SK-N-SH (cell line): ENCODE measurements at regions not wholly inside any gene's neighbourhood (a gene's known extent, or its start where the extent isn't known, plus 50 kb on each side); places are given as distances from the start of the nearest gene placed in this dataset.
"Not testable (repeated sequence)": the region's sequence is repeated elsewhere in the genome, so short reads cannot be mapped to it uniquely, and the experiment has no call there.

ENCODE experiments used
- CTCF ChIA-PET: fragments of 300-600, 350-600 bp; formaldehyde crosslinking; extraction: SDS; loops from one replicate; lab custom pipeline; 2021; lab: Yijun Ruan, JAX
- POLR2A ChIA-PET: fragments of 350-600 bp; sonication (Branson Sonifier 250); formaldehyde crosslinking; extraction: SDS; loops from one replicate; lab custom pipeline; 2020; ENCODE audit warnings: antibody characterized with exemption, inconsistent platforms; lab: Yijun Ruan, JAX
- DNase-seq: peaks from one replicate; pipeline ENCODE4 v3.0.0; 2012
- H2AFZ ChIP-seq: fragments of 200-600 bp; sonication (generic); 2 replicates; pipeline ENCODE4 v1.8.1; 2016; ENCODE audit warnings: antibody characterized with exemption, mild to moderate bottlenecking, low read depth
- H3F3A ChIP-seq: fragments of 200-600 bp; sonication (generic); replicated peaks from 2 replicates; pipeline ENCODE3; 2016; ENCODE audit warnings: antibody characterized with exemption, mild to moderate bottlenecking; ENCODE audit not compliant: insufficient read depth
- H3K27ac ChIP-seq, 2 experiments: fragments of 200-500 bp in 1 of 2; fragments of 200-600 bp in 1 of 2; sonication (Bioruptor generic) in 1 of 2; sonication (generic), shearing (Covaris generic) in 1 of 2; 2 replicates each; pipeline versions ENCODE4 v1.5.1 to v1.6.1; 2014 to 2016; ENCODE audit warnings: low read depth in 2 of 2, inconsistent platforms in 1 of 2, low read length in 1 of 2, mild to moderate bottlenecking in 1 of 2, mixed read lengths in 1 of 2
- H3K27me3 ChIP-seq: fragments of 200-600 bp; sonication (generic), shearing (Covaris generic); 2 replicates; pipeline ENCODE4 v1.6.1; 2016; ENCODE audit warnings: mixed run types; ENCODE audit not compliant: insufficient read depth
- H3K36me3 ChIP-seq, 2 experiments: fragments of 200-500 bp in 1 of 2; fragments of 200-600 bp in 1 of 2; sonication (Bioruptor generic) in 1 of 2; sonication (generic) in 1 of 2; replicated peaks in 1 of 2; 2 replicates each; pipeline versions ENCODE3 to v1.5.1; 2014 to 2016; ENCODE audit warnings: low read length in 1 of 2, mild to moderate bottlenecking in 1 of 2; ENCODE audit not compliant: insufficient read depth in 2 of 2, control insufficient read depth in 1 of 2
- H3K4me1 ChIP-seq, 2 experiments: fragments of 200-500 bp in 1 of 2; fragments of 200-600 bp in 1 of 2; sonication (Bioruptor generic) in 1 of 2; sonication (generic), shearing (Covaris generic) in 1 of 2; 2 replicates each; pipeline versions ENCODE4 v1.5.1 to v1.6.1; 2014 to 2016; ENCODE audit warnings: low read depth in 1 of 2, low read length in 1 of 2, mixed run types in 1 of 2; ENCODE audit not compliant: insufficient read depth in 2 of 2, control insufficient read depth in 1 of 2
- H3K4me2 ChIP-seq: fragments of 200-600 bp; sonication (generic), shearing (Covaris generic); 2 replicates; pipeline ENCODE4 v1.6.1; 2017; ENCODE audit warnings: mixed run types
- H3K4me3 ChIP-seq, 2 experiments: fragments of 200-500 bp in 1 of 2; fragments of 200-600 bp in 1 of 2; sonication (Bioruptor generic) in 1 of 2; sonication (generic), shearing (Covaris generic) in 1 of 2; 2 replicates each; pipeline versions ENCODE4 v1.5.1 to v1.8.1; 2014 to 2016; ENCODE audit warnings: low read depth in 2 of 2, inconsistent platforms in 1 of 2, low read length in 1 of 2, mild to moderate bottlenecking in 1 of 2, mixed read lengths in 1 of 2, moderate library complexity in 1 of 2
- H3K79me2 ChIP-seq: fragments of 200-600 bp; sonication (generic); 2 replicates; pipeline ENCODE4 v1.8.1; 2017; ENCODE audit warnings: mild to moderate bottlenecking; ENCODE audit not compliant: insufficient read depth
- H3K9ac ChIP-seq: fragments of 200-600 bp; sonication (generic); 2 replicates; pipeline ENCODE4 v1.6.1; 2017; ENCODE audit warnings: mixed run types
- H3K9me2 ChIP-seq: fragments of 200-600 bp; sonication (generic); 2 replicates; pipeline ENCODE4 v1.6.1; 2017; ENCODE audit warnings: mixed run types
- H3K9me3 ChIP-seq: fragments of 200-600 bp; sonication (generic); 2 replicates; pipeline ENCODE4 v1.6.1; 2017; ENCODE audit warnings: mixed run types, mild to moderate bottlenecking, moderate library complexity
- H4K20me1 ChIP-seq: fragments of 200-600 bp; sonication (generic); 2 replicates; pipeline ENCODE4 v1.6.1; 2017; ENCODE audit warnings: mild to moderate bottlenecking, mixed run types; ENCODE audit not compliant: insufficient read depth
- EZH2phosphoT487 ChIP-seq: fragments of 200-600 bp; sonication (generic); IDR thresholded peaks from 2 replicates; pipeline ENCODE4 v1.6.1; 2017; ENCODE audit warnings: low read depth, mixed run types, mild to moderate bottlenecking, antibody characterized with exemption, moderate library complexity, borderline replicate concordance
- GATA2 ChIP-seq: sonication (generic); formaldehyde crosslinking; IDR thresholded peaks from 2 replicates; pipeline ENCODE4 v1.5.0; 2020; ENCODE audit warnings: mild to moderate bottlenecking, missing genetic modification reagents
- MAX ChIP-seq: IDR thresholded peaks from 2 replicates; pipeline ENCODE4 v1.4.0; 2012; ENCODE audit warnings: low read depth
- MXI1 ChIP-seq: IDR thresholded peaks from 2 replicates; pipeline ENCODE4 v1.6.1; 2012; ENCODE audit warnings: mild to moderate bottlenecking, low read depth, low read length, improper control_type of control experiment
- USF1 ChIP-seq: IDR thresholded peaks from 2 replicates; pipeline ENCODE4 v1.4.0; 2012; ENCODE audit warnings: low read depth, borderline replicate concordance
- WGBS: methylation state at CpG from one replicate; pipeline ENCODE4 v1.1.6; 2017; ENCODE audit warnings: low lambda C conversion rate; 5-methylcytosine and 5-hydroxymethylcytosine counted together

GRCh38 chr18:41642756-41643155 is 312.3 kb upstream of the PIK3C3 start (continued):
- TF ChIP-seq USF1 (no peak), MXI1 (no peak), GATA2 (CRISPR knock-in tag) (no peak), EZH2phosphoT487 (no peak)

GRCh38 chr18:41639218-41639617 is 315.8 kb upstream of the PIK3C3 start:
- Histone ChIP-seq H4K20me1 (no peaks in the 10 kb centered on the region), H3K9me3 (no peaks in the 10 kb centered on the region), H3K4me1 (no peaks in the 10 kb centered on the region; a peak in 2 of 4 replicates), H3K36me3 (no peaks in the 10 kb centered on the region), H3F3A (no peaks in the 10 kb centered on the region), H3K4me3 (no peak overlapping the region), H3K79me2 (no peaks in the 10 kb centered on the region), H3K27ac (no peak overlapping the region), H3K27me3 (no peaks in the 10 kb centered on the region), H3K9ac (no peak overlapping the region), H3K9me2 (no peaks in the 10 kb centered on the region), H3K4me2 (no peak overlapping the region), H2AFZ (no peak overlapping the region)
- ChIA-PET CTCF (no interaction called here), POLR2A (no interaction called here)
- no peak for TF ChIP-seq MAX
- DNase-seq, result no peak

- not testable (repeated sequence) for H3K4me3 ChIP-seq
These were observed 323.2 kb upstream of the PIK3C3 start for GRCh38 chr18:41631723-41632285.

GRCh38 chr18:41630232-41630886 is 324.7 kb upstream of the PIK3C3 start:
- no peaks in the 10 kb centered on the region; a peak in 1 of 4 replicates for H3K4me1 ChIP-seq
- WGBS, result 48% methylated on average over 8 of the region's 8 CpGs
- H3K79me2 ChIP-seq, result no peaks in the 10 kb centered on the region
- no peaks in the 10 kb centered on the region for H3K9me2 ChIP-seq
- TF ChIP-seq EZH2phosphoT487, result no peak
- H3K27me3 ChIP-seq, result no peaks in the 10 kb centered on the region
- no peak overlapping the region for H3K4me2 ChIP-seq
- ChIA-PET POLR2A (no interaction called here), CTCF (no interaction called here)
- DNase-seq, result no peak
- H4K20me1 ChIP-seq, result no peaks in the 10 kb centered on the region
- H2AFZ ChIP-seq, result no peak overlapping the region
- no peak overlapping the region for H3K27ac ChIP-seq
- no peak overlapping the region for H3K9ac ChIP-seq
- no peak overlapping the region for H3K4me3 ChIP-seq
- no peaks in the 10 kb centered on the region for H3K9me3 ChIP-seq
- no peaks in the 10 kb centered on the region for H3F3A ChIP-seq
- no peaks in the 10 kb centered on the region for H3K36me3 ChIP-seq

More at GRCh38 chr18:41631723-41632285, 323.2 kb upstream of the PIK3C3 start:
- H3K27ac ChIP-seq, H3K9me2 ChIP-seq, H3K27me3 ChIP-seq, H3K4me2 ChIP-seq, CTCF ChIA-PET, H3K79me2 ChIP-seq, H3F3A ChIP-seq, POLR2A ChIA-PET, DNase-seq, H3K36me3 ChIP-seq, H3K9me3 ChIP-seq, H2AFZ ChIP-seq, H4K20me1 ChIP-seq, H3K4me1 ChIP-seq, H3K9ac ChIP-seq: not testable (repeated sequence)
- WGBS, result 92% methylated on average over 25 of the region's 26 CpGs
